ENCODE measurements at regions not wholly inside any gene's neighbourhood (a gene's known extent, or its start where the extent isn't known, plus 50 kb on each side); places are given as distances from the start of the nearest gene placed in this dataset.
"Not testable (repeated sequence)": the region's sequence is repeated elsewhere in the genome, so short reads cannot be mapped to it uniquely, and the experiment has no call there.

- no peak overlapping the region for H3K4me3 Mint-ChIP-seq
- peaks cover 11% of the 10 kb centered on the region for H3K9me3 Mint-ChIP-seq
- no peaks in the 10 kb centered on the region for H3K36me3 Mint-ChIP-seq (ENCODE audit: insufficient read depth)
- ATAC-seq = no peak
- DNase-seq = no peak
- peaks cover 7% of the 10 kb centered on the region for H3K27me3 Mint-ChIP-seq (ENCODE audit: low read depth)
- H3K4me1 Mint-ChIP-seq (ENCODE audit: low read depth) = no peaks in the 10 kb centered on the region
Measured at GRCh38 chr12:68984796-68985573, 52.0 kb upstream of the CPM start.

GRCh38 chr12:68997526-68997925, 64.6 kb upstream of the CPM start:
- not testable (repeated sequence) for H3K27me3 Mint-ChIP-seq (ENCODE audit: low read depth); DNase-seq; ATAC-seq; H3K4me3 Mint-ChIP-seq; H3K36me3 Mint-ChIP-seq (ENCODE audit: insufficient read depth); H3K4me1 Mint-ChIP-seq (ENCODE audit: low read depth)
- H3K9me3 Mint-ChIP-seq = peaks cover 18% of the 10 kb centered on the region

GRCh38 chr12:68998041-68998440, 65.1 kb upstream of the CPM start:
- Mint-ChIP-seq H3K4me1 (ENCODE audit: low read depth) (no peaks in the 10 kb centered on the region), H3K27me3 (ENCODE audit: low read depth) (peaks cover 8% of the 10 kb centered on the region), H3K9me3 (peaks cover 18% of the 10 kb centered on the region), H3K36me3 (ENCODE audit: insufficient read depth) (no peaks in the 10 kb centered on the region), H3K4me3 (no peak overlapping the region)
- DNase-seq (no peak), ATAC-seq (no peak)

GRCh38 chr12:69000074-69000473, 67.1 kb upstream of the CPM start:
- ATAC-seq (no peak), DNase-seq (no peak)
- Mint-ChIP-seq H3K4me3 (no peak overlapping the region), H3K36me3 (ENCODE audit: insufficient read depth) (no peaks in the 10 kb centered on the region), H3K4me1 (ENCODE audit: low read depth) (no peaks in the 10 kb centered on the region), H3K27me3 (ENCODE audit: low read depth) (no peaks in the 10 kb centered on the region), H3K9me3 (peaks cover 18% of the 10 kb centered on the region)

GRCh38 chr12:69000540-69001243, 67.7 kb upstream of the CPM start:
- H3K4me1 Mint-ChIP-seq (ENCODE audit: low read depth) = no peaks in the 10 kb centered on the region
- no peaks in the 10 kb centered on the region for H3K27me3 Mint-ChIP-seq (ENCODE audit: low read depth)
- DNase-seq (no peak), ATAC-seq (no peak)
- H3K36me3 Mint-ChIP-seq (ENCODE audit: insufficient read depth) = no peaks in the 10 kb centered on the region
- H3K4me3 Mint-ChIP-seq = no peak overlapping the region
- peaks cover 18% of the 10 kb centered on the region for H3K9me3 Mint-ChIP-seq

- H3K36me3 Mint-ChIP-seq (ENCODE audit: insufficient read depth) = no peaks in the 10 kb centered on the region
- ATAC-seq = no peak
- H3K4me1 Mint-ChIP-seq (ENCODE audit: low read depth) = no peaks in the 10 kb centered on the region
- no peak overlapping the region for H3K4me3 Mint-ChIP-seq
- H3K9me3 Mint-ChIP-seq = peaks cover 18% of the 10 kb centered on the region
- no peaks in the 10 kb centered on the region for H3K27me3 Mint-ChIP-seq (ENCODE audit: low read depth)
- DNase-seq = no peak
Measured at GRCh38 chr12:69001251-69001650, 68.3 kb upstream of the CPM start.

- Mint-ChIP-seq H3K4me3 (no peak overlapping the region), H3K27me3 (ENCODE audit: low read depth) (no peaks in the 10 kb centered on the region), H3K9me3 (peaks cover 6% of the 10 kb centered on the region), H3K4me1 (ENCODE audit: low read depth) (peaks cover 8% of the 10 kb centered on the region), H3K36me3 (ENCODE audit: insufficient read depth) (no peaks in the 10 kb centered on the region)
- no peak for ATAC-seq
- no peak for DNase-seq
Measured at GRCh38 chr12:69002969-69003368, 70.0 kb upstream of the CPM start.

- peaks cover 9% of the 10 kb centered on the region for H3K4me1 Mint-ChIP-seq (ENCODE audit: low read depth)
Measured at GRCh38 chr12:69003991-69004390, 71.0 kb upstream of the CPM start.

GRCh38 chr12:69007101-69007854, 74.3 kb upstream of the CPM start:
- no peak overlapping the region for H3K4me3 Mint-ChIP-seq
- ATAC-seq (peak; percentile 70 to 73), DNase-seq (no peak)

More at GRCh38 chr12:69003991-69004390, 71.0 kb upstream of the CPM start:
- Mint-ChIP-seq H3K27me3 (ENCODE audit: low read depth) (no peaks in the 10 kb centered on the region), H3K36me3 (ENCODE audit: insufficient read depth) (no peaks in the 10 kb centered on the region), H3K9me3 (peaks cover 6% of the 10 kb centered on the region), H3K4me3 (no peak overlapping the region)
- DNase-seq (no peak), ATAC-seq (no peak)

GRCh38 chr12:69007855-69008351, 74.9 kb upstream of the CPM start:
- no peaks in the 10 kb centered on the region for H3K9me3 Mint-ChIP-seq
- DNase-seq = no peak
- no peaks in the 10 kb centered on the region for H3K36me3 Mint-ChIP-seq (ENCODE audit: insufficient read depth)
- peaks cover 9% of the 10 kb centered on the region for H3K4me1 Mint-ChIP-seq (ENCODE audit: low read depth)
- H3K4me3 Mint-ChIP-seq = no peak overlapping the region
- no peak for ATAC-seq
- H3K27me3 Mint-ChIP-seq (ENCODE audit: low read depth) = peaks cover 3% of the 10 kb centered on the region

More at GRCh38 chr12:69007101-69007854, 74.3 kb upstream of the CPM start:
- H3K4me1 Mint-ChIP-seq (ENCODE audit: low read depth) = peaks cover 9% of the 10 kb centered on the region
- H3K27me3 Mint-ChIP-seq (ENCODE audit: low read depth) = peaks cover 3% of the 10 kb centered on the region
- H3K36me3 Mint-ChIP-seq (ENCODE audit: insufficient read depth) = no peaks in the 10 kb centered on the region
- no peaks in the 10 kb centered on the region for H3K9me3 Mint-ChIP-seq

GRCh38 chr12:69008520-69008919, 75.5 kb upstream of the CPM start:
- Mint-ChIP-seq H3K4me1 (ENCODE audit: low read depth) (peaks cover 9% of the 10 kb centered on the region), H3K4me3 (no peak overlapping the region), H3K27me3 (ENCODE audit: low read depth) (peaks cover 3% of the 10 kb centered on the region), H3K36me3 (ENCODE audit: insufficient read depth) (no peaks in the 10 kb centered on the region), H3K9me3 (no peaks in the 10 kb centered on the region)
- no peak for ATAC-seq
- DNase-seq = no peak

- Mint-ChIP-seq H3K4me3 (no peak overlapping the region), H3K4me1 (ENCODE audit: low read depth) (no peaks in the 10 kb centered on the region), H3K27me3 (ENCODE audit: low read depth) (peaks cover 10% of the 10 kb centered on the region), H3K36me3 (ENCODE audit: insufficient read depth) (no peaks in the 10 kb centered on the region), H3K9me3 (no peaks in the 10 kb centered on the region)
- DNase-seq (no peak), ATAC-seq (no peak)
Measured at GRCh38 chr12:69014047-69014446, 81.1 kb upstream of the CPM start.

- ATAC-seq (no peak), DNase-seq (no peak)
- Mint-ChIP-seq H3K4me1 (ENCODE audit: low read depth) (no peaks in the 10 kb centered on the region), H3K27me3 (ENCODE audit: low read depth) (peaks cover 10% of the 10 kb centered on the region), H3K9me3 (no peaks in the 10 kb centered on the region), H3K36me3 (ENCODE audit: insufficient read depth) (no peaks in the 10 kb centered on the region), H3K4me3 (no peak overlapping the region)
Measured at GRCh38 chr12:69015017-69015416, 82.0 kb upstream of the CPM start.

GRCh38 chr12:69015831-69016230, 82.9 kb upstream of the CPM start:
- Mint-ChIP-seq H3K27me3 (ENCODE audit: low read depth) (peaks cover 7% of the 10 kb centered on the region), H3K4me1 (ENCODE audit: low read depth) (no peaks in the 10 kb centered on the region), H3K36me3 (ENCODE audit: insufficient read depth) (no peaks in the 10 kb centered on the region), H3K9me3 (no peaks in the 10 kb centered on the region), H3K4me3 (no peak overlapping the region)
- DNase-seq (no peak), ATAC-seq (no peak)
